Gastroesophageal sphincter (tissue), 3 donors: ENCODE measurements at regions not wholly inside any gene's neighbourhood (a gene's known extent, or its start where the extent isn't known, plus 50 kb on each side); places are given as distances from the start of the nearest gene placed in this dataset.

ENCODE experiments used
- CTCF ChIP-seq, 4 experiments: fragments of 200-600 bp in 2 of 4; fragments of 450-650 bp in 2 of 4; sonication (generic) in 1 of 4; IDR thresholded peaks; one replicate each; pipeline ENCODE4 v1.5.1; 2017 to 2019; ENCODE audit warnings: antibody characterized with exemption in 4 of 4, mild to moderate bottlenecking in 2 of 4, moderate library complexity in 2 of 4
- EP300 ChIP-seq: sonication (generic); formaldehyde crosslinking; IDR thresholded peaks from one replicate; pipeline ENCODE4 v1.6.1; 2017; ENCODE audit warnings: antibody characterized with exemption, mild to moderate bottlenecking
- POLR2A ChIP-seq, 2 donors: fragments of 450-650 bp; IDR thresholded peaks; one replicate each; pipeline ENCODE4 v1.6.1; 2017; ENCODE audit warnings: antibody characterized with exemption in 2 of 2, mild to moderate bottlenecking in 2 of 2, moderate library complexity in 1 of 2
- POLR2AphosphoS5 ChIP-seq: sonication (generic); formaldehyde crosslinking; IDR thresholded peaks from one replicate; pipeline ENCODE4 v1.6.1; 2017; ENCODE audit warnings: antibody characterized with exemption

- TF ChIP-seq CTCF (IDR thresholded peaks at IDR 0.05): no peak
- TF ChIP-seq POLR2A (IDR thresholded peaks at IDR 0.05): no peak
- TF ChIP-seq POLR2AphosphoS5: no peak
- no peak for TF ChIP-seq EP300
Measured at GRCh38 chr20:57884956-57885355, 175.1 kb upstream of the PMEPA1 start.
